Activated CD4-positive, alpha-beta T cell treated with anti-CD3 and anti-CD28 coated beads, Interleukin-2, amount 50 U/mL, for 48 hours (primary cell): ENCODE measurements at regions not wholly inside any gene's neighbourhood (a gene's known extent, or its start where the extent isn't known, plus 50 kb on each side); places are given as distances from the start of the nearest gene placed in this dataset.
"Not testable (repeated sequence)": the region's sequence is repeated elsewhere in the genome, so short reads cannot be mapped to it uniquely, and the experiment has no call there.

Experiments used
- DNase-seq, 2 experiments: peaks; one replicate each; pipeline ENCODE4 v3.0.0-alpha.2; 2020

GRCh38 chr2:58501371-58502160 is 260.4 kb upstream of the FANCL start:
- no peak for DNase-seq

GRCh38 chr2:58497168-58497567 is 256.0 kb upstream of the FANCL start:
- no peak for DNase-seq

GRCh38 chr2:58495806-58496205 is 254.7 kb upstream of the FANCL start:
- no peak for DNase-seq

- no peak for DNase-seq
Measured at GRCh38 chr2:58494071-58494501, 253.0 kb upstream of the FANCL start.

GRCh38 chr2:58484629-58485028 is 243.5 kb upstream of the FANCL start:
- no peak for DNase-seq

- DNase-seq = no peak
Measured at GRCh38 chr2:58484221-58484620, 243.1 kb upstream of the FANCL start.

DNA sequence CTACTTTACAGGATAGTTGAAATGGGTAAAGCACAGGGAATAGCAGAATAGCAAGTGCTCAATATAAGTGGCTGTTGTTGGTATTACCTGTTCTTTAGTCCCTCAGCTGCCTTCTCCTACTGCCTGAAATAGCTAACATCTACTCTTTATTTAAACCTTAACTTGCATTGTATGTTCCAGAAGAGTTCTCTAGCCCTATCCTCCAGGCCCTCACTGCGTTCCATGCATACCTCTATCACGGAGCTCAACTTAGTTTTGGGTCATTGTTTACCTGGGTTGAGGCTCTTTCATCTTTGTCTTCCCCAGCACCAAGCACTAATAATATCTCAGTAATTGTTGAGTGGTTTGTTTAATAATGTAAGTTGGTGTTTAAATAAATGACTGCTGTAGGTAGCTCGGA is 242.2 kb upstream of the FANCL start:
- DNase-seq = no peak

DNA sequence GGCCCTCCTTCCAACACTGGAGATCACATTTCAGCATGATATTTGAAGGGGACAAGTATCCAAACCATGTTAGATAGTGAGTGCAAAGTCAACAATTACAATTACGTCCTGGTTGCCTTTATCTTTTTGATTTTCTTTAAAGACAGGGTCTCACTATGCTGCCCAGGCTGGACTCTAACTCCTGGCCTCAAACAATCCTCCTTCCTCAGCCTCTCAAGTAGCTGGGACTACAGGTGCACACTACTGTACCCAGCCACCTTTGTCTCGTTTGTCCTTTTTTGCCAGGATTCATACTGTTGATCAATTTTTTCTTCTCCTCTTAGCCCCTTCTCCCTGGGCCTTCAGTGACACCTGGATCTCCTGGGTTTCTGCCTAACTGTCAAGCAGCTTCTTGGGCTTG is 240.5 kb upstream of the FANCL start:
- no peak for DNase-seq

GRCh38 chr2:58480141-58480540 is 239.0 kb upstream of the FANCL start:
- no peak for DNase-seq

DNA sequence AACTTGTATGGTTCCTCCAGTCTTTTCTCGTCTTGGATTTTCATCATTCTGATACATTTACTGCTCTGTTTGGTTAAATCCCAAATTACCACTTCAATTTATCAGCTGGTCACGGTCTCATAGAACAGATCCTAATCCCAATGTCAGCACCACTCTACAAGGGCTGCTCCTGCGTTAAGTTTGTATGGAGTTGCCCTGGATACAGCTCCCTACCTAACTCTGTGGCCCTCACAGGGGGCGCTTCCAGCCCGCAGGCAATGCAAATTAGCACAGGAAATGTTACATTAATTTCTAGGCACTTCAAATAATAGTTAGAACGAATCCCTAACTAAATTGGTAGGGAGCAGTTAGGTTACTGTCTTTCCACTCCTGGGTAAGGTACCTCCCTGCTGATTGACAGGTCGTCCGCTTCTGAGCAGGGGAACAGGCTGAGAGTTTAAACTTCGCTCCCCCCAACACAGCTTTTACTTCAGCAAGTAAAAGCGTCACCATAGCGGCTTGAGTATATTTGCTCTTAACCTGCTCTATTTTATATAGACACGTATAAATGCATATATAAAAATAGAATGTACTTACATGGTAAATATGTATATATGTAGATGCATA is 238.5 kb upstream of the FANCL start:
- DNase-seq = no peak

DNA sequence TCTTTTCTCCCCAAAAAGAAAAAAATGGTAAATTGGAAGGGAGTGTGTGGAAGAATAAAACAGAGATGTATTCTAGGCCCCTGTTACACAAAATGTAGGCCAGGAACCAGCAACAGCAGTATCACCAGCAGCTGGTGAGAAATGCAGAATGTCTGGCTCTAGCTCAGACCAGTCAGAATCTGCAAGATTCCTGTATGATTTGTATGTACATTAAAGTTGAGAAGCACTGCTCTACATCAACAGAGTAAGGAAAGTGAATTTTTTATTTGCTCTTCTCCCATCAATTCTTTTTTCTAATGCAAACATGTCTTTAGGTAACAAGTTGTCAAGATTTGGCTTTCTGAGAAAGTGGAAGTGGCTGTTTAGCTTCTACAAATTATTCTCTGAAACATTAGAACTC is 235.4 kb upstream of the FANCL start:
- no peak for DNase-seq

GRCh38 chr2:58475756-58476155 is 234.6 kb upstream of the FANCL start:
- no peak for DNase-seq

- no peak for DNase-seq
Measured at GRCh38 chr2:58473165-58473564, 232.0 kb upstream of the FANCL start.

GRCh38 chr2:58466804-58467203 is 225.7 kb upstream of the FANCL start:
- no peak for DNase-seq

- not testable (repeated sequence) for DNase-seq
Measured at GRCh38 chr2:58466021-58466420, 224.9 kb upstream of the FANCL start.

- no peak for DNase-seq
Measured at GRCh38 chr2:58460670-58461069, 219.5 kb upstream of the FANCL start.

GRCh38 chr2:58449286-58450010 is 208.3 kb upstream of the FANCL start:
- no peak for DNase-seq

DNA sequence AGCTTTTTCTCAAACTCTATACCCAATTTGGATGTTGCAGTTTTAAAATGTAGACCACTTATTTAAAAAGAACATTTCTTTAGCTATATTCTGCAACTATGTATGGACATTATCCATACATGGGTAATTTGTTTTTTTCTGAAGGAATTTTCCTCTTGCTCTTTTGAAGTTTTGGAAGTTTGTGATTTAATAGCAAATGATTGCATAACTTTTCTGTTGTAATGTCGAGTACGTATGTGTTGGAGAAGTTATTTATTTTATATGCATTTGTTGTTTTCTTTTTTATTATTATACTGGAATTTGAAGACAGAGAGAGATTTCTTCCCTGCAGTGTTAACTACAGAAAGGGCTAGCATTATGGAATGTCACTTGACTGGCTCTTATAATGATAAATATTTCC is 207.7 kb upstream of the FANCL start:
- no peak for DNase-seq

DNA sequence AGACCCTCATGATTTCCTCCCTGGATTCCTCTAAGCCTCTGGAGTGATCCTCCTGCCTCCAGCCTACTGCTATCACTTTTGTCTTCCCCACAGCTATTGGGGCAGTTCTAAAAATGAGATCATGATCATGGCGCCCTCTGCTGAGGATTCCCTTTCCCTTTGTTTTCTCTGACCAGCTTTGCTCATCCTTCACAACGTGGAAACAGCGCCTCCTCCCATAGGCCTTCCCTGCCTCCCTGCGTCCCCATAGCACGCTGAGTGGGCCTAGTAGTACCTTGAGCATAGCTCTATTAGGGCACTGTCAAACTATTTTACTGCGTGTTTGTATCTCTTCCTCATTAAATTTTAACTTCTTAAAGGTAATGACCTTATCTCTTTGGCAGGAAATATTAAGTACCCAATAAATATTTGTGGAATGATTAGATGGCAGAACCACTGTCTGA is 207.0 kb upstream of the FANCL start:
- peak; percentile 18 to 45 for DNase-seq

DNA sequence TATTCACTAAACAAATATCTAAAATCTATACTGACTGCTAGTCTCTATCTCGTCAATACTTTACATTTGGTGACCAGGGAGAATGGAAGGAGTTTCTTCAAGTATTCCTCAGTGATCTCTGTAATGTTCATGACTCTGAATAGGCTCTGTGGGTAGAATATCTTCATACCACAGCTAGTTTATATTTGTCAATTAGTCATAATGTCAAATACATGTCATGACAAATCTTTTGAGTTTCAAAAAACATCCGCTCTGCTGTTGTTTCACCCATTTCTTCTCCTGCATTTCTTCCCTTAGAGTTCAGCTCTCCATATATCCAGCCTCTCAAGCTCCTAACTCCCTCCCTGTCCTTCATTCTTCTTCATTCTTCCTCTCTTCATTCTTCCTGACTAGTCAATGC is 206.5 kb upstream of the FANCL start:
- no peak for DNase-seq

GRCh38 chr2:58441643-58442042 is 200.5 kb upstream of the FANCL start:
- DNase-seq = no peak

DNA sequence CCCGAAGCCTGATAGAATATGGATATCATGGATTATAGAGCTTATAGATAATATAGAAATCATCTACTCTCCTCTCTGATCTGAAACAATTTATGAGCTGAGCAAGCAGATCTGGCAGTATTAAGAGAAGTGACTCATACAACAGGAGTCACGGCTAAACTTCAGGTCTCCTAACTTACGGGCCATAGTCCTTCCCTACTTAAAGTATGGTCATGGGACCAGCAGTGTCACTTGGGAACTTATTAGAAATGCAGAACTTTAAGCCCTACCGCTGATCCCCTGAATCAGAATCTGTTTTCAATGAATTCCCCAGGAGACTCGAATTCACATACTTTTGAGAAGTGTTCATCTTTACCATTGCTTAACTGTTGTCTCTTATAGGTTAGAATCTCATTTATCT is 195.7 kb upstream of the FANCL start:
- DNase-seq = no peak

DNA sequence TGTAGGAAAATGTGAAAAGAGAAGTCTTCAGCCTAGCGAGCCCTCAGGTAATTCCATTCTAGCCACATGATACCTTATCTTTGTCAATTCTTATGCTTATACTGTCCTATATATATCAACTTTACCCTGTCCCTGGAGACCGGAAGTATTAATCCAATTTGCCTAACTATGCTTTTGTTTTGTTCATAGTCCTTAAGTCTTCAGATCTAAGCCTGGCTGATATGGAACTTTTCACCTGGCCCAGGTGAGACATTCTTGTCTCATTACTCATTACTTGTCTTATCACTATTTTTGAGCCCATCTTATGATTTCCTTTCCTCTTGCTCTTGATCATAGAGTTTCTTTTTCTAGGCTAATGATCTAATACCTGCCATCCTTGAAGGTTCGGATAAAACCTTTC is 194.1 kb upstream of the FANCL start:
- DNase-seq = no peak

GRCh38 chr2:58434692-58435091 is 193.6 kb upstream of the FANCL start:
- no peak for DNase-seq
